ENCODE measurements at regions not wholly inside any gene's neighbourhood (a gene's known extent, or its start where the extent isn't known, plus 50 kb on each side); places are given as distances from the start of the nearest gene placed in this dataset.
"Not testable (repeated sequence)": the region's sequence is repeated elsewhere in the genome, so short reads cannot be mapped to it uniquely, and the experiment has no call there.

- H3K27ac ChIP-seq = no peak overlapping the region
- TF ChIP-seq CTCF (IDR thresholded peaks at IDR 0.05) (no peak), ZFX (IDR thresholded peaks at IDR 0.05; ENCODE audit: borderline replicate concordance) (no peak)
Measured at GRCh38 chr19:30254158-30254557, 118.0 kb upstream of the ZNF536 start.

GRCh38 chr19:30254789-30255188 is 117.4 kb upstream of the ZNF536 start:
- no peak for TF ChIP-seq ZFX (IDR thresholded peaks at IDR 0.05; ENCODE audit: borderline replicate concordance)
- H3K27ac ChIP-seq = no peak overlapping the region

GRCh38 chr19:30255791-30256495 is 116.2 kb upstream of the ZNF536 start:
- no peak for TF ChIP-seq CTCF (IDR thresholded peaks at IDR 0.05)
- TF ChIP-seq ZFX (IDR thresholded peaks at IDR 0.05; ENCODE audit: borderline replicate concordance) = no peak
- no peak overlapping the region for H3K27ac ChIP-seq

DNA sequence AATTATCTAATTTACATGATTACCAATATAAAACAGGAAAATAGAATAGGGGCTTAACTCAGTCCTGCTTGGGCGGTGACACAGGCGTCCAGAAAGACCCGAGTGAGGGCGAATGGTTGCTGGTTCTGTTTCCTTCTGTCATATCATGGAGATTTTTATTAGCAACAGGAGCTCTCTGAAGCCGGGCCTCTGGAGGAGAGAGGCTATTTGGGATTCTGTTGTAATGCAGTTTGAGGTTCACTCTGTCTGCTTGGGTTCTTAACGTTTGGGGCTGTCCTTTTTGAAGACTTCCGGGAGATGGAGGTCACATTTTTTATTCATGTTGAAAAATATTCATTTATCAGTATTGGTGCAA is 115.7 kb upstream of the ZNF536 start:
- H3K27ac ChIP-seq = no peak overlapping the region

DNA sequence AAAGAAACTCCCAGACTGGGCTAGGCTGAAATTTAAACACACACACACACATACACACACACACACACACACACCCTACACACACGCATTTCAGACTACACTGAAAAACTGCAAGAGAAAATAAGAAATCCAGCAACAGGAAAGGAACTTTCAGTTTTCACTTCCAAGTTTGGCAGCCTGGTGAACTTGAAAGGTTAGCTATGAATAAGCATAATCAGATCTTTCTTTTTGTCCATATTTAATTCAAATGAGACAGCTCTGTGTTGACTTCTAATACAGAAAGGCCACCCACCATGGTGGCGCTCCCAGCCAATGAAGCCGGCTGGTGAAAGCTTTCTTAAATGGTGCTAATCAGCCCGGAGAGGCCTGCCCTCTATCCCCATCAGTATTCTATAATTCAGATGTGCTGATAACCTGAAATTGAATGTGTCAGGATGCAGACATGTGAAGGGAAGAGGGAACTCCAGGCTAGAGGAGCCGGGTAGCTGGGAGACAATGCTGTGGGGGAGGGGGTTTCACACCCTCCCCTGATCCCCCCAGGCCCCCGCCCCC is 108.3 kb upstream of the ZNF536 start:
- no peak overlapping the region for H3K27ac ChIP-seq
- TF ChIP-seq CTCF (IDR thresholded peaks at IDR 0.05) (no peak), ZFX (IDR thresholded peaks at IDR 0.05; ENCODE audit: borderline replicate concordance) (no peak)

More for the DNA sequence above, 115.7 kb upstream of the ZNF536 start:
- TF ChIP-seq ZFX (IDR thresholded peaks at IDR 0.05; ENCODE audit: borderline replicate concordance) (no peak), CTCF (IDR thresholded peaks at IDR 0.05) (no peak)

GRCh38 chr19:30265918-30266317 is 106.3 kb upstream of the ZNF536 start:
- not testable (repeated sequence) for H3K27ac ChIP-seq

- no peak overlapping the region for H3K27ac ChIP-seq
- TF ChIP-seq CTCF (IDR thresholded peaks at IDR 0.05) (no peak), ZFX (IDR thresholded peaks at IDR 0.05; ENCODE audit: borderline replicate concordance) (no peak)
Measured at GRCh38 chr19:30266687-30267086, 105.5 kb upstream of the ZNF536 start.

DNA sequence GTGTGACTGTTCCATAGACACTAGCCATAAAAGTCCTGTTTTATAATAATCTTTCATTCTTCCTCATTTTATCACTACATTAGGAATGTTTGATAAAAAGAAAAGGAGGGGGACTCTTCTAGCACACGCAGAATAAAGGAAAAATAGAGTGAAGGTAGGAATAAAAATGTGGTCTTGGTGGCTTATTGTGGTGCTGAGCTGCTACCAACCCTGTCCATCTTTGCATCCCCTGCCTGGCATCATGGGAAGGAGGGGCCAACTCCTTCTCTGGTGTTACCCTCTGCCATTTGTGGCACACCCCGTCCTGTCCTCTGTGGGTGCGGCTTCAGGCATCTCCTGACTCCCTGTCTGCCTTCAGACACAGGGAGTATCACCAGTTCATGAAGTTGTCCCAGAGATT is 104.9 kb upstream of the ZNF536 start:
- TF ChIP-seq ZFX (IDR thresholded peaks at IDR 0.05; ENCODE audit: borderline replicate concordance) = no peak
- no peak for TF ChIP-seq CTCF (IDR thresholded peaks at IDR 0.05)
- H3K27ac ChIP-seq = no peak overlapping the region
